Activated T-cell treated with anti-CD3 and anti-CD28 coated beads for 24 hours (primary cell): ENCODE measurements at regions not wholly inside any gene's neighbourhood (a gene's known extent, or its start where the extent isn't known, plus 50 kb on each side); places are given as distances from the start of the nearest gene placed in this dataset.

Source experiments
- DNase-seq: peaks from one replicate; pipeline ENCODE4 v3.0.0-alpha.2; 2020; ENCODE audit warnings: low read depth

DNA sequence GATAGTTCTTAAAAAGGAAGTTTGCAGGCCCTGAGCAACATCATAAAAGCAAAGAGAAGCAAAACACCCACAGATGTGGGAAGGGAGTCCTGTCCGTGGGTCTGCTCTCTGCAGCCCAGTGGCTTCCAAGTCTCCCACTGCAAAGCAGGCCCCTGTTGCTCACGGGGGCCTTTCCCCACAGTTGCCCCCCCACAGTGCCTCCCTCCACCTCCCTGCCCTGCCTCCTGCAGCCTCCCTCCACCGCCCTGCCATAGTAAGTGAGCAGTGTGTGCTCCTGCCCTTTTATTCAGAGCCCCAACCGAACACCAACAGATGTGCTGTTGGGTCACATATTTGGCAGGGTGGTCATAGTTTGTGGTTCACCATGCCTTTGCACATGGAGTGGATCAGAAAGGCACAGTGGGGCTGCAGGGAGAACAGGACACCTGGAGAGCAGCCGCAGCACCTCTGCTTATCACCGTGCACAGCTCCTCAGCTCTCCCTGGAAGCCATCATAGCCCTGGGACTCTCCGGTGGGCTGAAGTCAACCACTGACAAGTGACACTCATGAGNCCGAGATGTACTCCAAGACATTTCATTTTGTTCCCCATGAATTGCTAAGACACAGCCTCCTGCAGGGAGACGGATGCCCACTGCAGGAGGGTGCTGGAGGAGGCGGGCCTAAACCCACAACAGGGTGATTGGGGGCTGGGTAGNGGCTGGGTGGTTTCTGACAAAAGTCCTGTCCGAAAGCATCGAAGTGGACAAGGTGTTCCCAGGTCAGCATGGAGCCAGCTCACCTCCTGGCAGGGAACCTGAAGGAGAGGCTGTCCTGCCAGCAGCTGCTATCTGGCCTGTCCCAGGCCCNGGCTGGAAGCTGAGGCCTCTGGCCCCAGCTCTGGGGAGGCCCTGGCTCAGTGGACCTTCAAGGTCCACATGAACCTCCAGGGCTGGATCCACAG lies 278.9 kb downstream of the GADD45G start:
- DNase-seq, result no peak

DNA sequence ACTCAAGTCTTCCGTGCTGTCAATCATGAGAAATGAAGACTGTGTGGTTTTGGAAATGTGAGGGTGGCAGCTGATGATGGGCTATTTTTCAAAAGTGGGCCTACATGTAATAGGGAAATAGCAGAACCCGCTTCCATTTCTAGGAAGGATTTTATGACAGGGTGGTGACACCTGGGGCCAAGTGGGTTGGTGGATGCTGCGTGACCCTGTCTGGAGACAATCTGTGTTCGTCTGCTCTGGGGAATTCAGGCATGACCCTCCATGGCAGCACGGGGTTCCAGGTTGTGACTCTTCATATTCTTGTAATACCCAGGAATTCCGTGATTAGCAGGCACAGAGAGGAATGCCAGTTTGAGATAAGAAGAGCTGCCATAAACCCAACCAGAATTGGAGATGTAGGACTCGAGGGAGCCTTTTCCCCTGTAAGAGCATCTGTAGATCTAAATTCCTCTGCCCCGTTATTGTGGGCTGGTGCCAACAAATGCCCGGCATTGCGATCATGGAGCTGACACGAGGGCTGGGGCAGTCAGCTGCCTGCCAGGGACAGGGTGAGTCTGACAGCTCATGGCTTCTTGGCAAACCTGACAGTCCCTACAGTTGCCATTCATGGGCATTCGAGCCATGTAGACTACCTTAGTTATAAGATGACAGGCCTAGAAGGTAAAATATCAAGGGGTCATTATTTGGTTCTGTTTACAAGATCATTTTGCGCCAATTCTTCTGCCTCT lies 279.7 kb downstream of the GADD45G start:
- no peak for DNase-seq

DNA sequence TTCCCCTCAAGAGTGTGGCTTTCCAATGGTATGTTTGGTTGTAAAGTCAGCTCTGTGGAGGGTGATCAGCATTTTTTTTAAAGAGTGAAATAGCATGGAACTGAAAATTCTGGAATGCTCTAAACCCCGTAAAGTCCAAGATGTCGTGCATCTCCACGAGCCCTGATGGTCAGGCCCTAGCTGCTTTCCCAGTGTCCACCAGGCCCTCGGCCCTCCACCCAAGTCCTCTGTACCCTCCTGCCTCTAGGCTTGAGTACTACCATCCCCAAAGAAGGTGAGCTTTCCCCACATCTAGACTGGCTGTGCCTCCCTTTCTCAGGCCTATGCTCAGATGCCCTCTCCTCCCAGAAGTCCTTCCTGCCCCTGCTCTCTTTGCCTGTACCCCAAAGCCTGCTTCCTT lies 280.3 kb downstream of the GADD45G start:
- no peak for DNase-seq

DNA sequence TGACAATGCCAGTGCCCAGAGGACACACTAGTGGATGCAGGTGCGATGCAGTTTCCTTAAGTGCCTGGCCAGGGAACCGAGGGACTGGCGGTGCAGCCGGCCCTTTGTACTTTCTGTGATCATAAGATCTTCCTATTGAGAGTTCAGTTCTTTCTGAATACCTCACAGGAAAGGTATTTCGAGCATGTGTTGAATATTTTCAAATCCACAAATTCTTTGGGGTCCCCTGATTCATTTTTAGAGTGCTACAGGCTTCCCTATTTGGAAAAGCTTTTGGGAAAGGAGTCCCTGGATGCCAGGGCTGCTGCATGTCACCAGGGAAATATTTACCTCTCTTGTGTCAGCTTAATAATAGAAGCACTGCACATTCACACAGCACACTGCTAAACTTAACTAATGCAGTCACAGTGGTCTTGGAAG lies 281.5 kb downstream of the GADD45G start:
- no peak for DNase-seq

DNA sequence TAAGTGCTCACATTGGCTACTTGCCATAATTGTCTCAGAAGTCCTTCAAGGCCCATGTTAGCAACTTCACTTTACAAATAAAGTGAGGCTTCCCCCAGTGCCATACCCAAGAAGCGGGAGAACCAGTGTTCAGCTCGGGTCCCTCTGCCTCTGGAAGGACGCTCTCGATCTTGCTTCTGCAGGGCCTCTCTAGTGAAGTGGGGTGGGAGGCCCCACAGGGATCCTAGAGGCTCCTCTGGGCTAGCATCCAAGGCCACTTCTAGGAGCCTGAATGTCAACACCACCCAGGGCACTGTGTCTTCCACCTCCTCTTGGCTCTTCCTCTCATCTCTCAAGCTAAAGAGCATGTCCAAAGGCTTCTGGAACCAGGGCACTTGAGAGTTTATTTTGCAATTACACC lies 282.5 kb downstream of the GADD45G start:
- DNase-seq, result no peak

DNA sequence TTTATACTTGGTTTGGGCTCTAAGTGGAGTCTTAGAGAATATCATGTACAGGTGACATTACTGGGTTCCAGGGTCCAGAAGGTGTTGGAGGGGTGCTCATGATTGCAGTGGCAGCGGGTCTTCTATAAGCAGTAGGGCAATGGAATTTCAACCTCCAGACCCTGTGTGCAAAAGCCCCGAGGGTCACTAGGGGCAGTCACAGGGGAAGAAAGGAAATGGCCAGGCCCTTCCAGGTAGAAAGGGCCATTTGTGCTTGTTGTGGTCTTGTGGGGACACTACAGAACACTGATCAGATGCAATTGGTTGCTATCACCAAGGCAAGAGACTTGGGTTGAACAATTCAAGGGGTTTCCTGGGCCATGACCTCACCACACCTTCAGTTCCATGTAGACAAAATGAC lies 283.4 kb downstream of the GADD45G start:
- DNase-seq, result no peak

DNA sequence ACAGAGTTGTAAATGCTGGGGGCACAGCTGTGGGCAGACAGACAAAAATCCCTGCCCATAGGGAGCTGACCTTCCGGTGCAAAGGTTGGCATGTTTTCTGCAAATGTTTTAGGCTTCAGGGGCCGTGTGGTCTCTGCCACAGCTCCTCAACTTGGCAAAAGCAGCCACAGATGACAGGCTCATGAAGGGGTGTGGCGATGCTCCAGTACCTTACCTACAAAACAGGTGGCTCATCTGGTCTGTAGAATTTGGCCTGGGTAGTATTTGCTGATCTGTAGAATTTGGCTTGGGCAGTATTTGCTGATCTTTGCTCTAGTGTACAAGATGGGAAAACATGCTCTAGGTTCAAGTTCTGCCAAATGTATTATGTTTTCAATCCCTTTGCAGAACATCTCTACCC lies 283.9 kb downstream of the GADD45G start:
- DNase-seq, result no peak

DNA sequence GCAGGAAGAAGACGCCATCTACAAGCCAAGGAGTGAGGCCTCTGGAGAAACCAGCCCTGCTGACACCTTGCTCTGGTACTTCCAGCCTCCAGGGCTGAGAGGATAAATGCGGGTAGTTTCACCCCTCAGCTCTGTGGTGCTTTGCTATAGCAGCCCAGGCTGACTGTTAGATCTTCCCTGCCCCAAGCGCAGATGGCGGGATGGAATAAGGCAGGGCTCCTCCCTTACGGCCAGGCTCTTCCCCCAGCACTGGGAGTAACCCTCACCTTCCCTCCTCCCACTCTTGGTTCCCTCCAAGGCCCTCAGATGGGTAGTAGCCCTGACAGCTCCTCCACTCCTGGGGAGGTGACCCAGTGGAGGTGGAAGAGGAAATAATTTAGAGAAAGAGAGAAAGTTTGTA lies 285.1 kb downstream of the GADD45G start:
- no peak for DNase-seq

DNA sequence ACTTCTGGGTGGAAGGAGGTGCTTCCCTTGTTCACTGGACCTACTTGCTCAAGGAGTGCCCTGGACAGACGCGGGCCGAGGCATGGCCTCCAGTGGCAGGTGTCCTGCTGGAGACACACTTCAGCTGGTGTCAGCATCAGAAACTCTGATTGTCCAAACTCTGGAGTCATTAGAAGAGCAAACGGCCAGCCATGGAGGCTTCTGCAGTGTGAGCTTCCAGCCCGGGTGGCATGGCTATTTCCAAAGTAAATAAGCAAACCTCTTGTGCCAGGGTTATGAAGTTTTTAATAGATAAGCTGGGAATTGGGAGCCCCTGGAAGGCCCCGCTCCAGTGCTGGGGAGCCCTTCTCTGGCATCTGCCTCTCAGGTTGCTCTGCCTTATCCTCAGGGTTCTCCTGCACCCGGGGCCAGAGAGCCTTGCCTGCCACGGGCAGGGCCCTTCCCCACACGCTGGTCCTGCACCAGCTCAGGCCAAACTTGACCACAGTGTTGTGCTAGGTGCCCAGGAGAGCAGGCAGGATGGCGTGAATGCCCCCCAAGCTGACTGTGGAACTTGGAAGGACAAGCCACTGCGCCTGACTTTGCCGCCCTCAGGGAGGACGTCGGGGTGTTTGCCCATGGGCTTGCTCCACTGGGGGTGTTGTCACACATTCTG lies 285.6 kb downstream of the GADD45G start:
- DNase-seq, result no peak

DNA sequence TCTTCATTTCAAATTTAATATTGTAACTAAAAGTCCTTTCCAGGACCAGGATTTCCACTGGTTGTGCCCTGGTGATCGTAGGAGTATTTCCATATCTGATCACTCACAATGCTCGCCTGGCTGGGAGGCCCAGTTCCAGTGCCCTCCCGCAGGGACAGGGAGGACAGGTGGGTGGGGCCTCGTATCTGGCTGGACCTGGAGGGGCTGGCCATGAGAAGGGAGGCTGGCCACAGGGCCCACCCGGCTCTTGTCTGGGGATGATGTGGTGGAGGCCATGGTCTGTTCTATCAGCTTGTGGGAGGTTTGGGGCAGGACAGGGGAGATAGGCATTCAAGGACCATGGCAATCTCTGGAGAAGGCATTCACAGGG lies 286.4 kb downstream of the GADD45G start:
- DNase-seq, result no peak

DNA sequence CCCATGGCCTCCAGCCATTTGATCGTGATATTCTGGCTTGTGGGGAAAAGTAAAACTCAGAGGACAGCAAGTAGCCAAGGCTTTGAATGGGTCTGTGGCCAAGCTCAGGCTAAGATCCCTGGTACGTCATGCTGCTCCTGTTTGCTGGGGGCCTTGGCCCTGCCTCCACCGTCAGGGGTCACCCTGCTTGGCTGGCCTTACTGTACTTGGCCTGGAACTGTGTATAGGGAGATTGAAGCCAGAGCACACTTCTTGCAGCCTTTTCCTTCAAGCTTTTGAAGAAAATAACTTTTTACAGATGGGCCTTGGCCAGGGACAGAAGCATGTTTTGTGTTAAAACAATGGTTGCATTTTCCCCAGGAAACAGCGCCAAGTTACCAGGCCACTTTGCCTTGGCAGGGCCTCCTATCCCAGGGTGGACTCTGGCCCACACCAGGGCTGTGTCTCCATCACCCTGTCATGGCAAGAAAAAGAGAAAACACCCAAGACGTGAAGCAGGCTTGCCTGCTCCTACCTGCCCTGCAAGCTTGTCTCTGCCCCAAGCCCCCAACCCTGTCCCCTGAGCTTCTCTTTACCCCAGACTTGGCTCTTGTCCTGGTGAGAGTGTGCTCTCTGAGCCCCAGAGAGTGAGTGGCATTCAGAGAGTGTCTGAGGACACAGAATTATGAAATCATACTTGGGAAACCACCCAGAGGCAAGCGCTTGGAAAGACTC lies 286.9 kb downstream of the GADD45G start:
- no peak for DNase-seq

DNA sequence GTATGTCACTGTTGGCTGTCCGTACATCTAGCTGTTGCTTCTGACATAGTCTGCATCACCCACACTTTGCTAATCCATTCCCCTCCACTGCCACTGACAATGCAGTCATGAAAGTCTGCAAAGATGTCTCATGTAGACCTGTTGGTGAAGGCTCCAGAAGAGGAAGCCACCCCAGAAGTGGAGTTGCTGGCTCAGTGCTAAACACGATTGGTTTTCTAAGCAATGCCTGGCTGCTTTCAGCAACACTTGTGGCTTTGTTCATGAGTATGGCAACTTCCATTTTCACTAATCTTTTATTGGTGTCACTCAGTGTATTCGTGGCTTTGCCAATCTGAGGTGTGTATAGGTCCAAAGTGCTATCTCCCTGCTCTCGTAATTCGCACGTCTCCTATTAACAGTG lies 288.1 kb downstream of the GADD45G start:
- DNase-seq, result no peak

DNA sequence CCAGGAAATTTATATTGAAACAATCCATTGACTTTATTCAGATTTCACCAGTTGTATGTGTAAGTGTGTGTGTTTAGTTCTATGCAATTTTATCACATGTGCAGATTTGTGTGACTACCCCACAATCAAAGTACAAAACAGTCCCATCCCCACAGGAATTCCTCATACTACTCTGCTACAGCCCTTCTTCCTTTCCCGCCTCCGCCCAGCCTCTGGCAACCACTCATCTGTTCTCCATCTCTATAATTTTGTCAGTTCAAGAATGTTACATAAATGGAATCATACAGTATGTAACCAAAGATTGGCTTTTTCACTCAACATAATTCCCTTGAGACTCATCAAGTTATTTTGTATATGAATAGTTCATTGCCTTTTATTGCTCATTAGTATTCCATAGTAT lies 289.1 kb downstream of the GADD45G start:
- no peak for DNase-seq

DNA sequence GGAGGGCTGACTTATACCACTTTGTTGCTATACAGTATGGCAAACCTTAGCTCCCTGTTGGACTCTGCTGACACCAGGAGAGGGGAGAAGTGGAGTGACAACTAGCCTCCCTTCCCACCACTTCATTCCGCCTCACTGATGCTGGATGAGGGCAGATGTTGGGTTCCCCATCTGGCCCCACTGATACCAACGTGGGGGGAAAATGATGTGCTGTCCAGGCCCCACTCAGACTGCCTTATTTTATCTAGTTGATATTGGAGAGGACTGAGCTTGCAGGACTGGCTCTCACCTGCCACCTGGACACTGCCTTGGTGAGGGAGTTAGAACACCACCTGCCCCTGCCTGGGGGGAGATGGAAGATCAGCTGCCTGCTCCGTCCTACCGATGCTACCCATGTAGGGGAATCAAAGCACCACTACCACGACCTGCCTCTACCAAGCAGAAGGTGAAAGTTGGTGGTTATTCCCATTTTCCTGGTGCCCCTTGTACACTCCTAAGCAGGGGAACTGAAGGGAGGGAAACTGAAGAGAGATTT lies 292.1 kb downstream of the GADD45G start:
- no peak for DNase-seq

DNA sequence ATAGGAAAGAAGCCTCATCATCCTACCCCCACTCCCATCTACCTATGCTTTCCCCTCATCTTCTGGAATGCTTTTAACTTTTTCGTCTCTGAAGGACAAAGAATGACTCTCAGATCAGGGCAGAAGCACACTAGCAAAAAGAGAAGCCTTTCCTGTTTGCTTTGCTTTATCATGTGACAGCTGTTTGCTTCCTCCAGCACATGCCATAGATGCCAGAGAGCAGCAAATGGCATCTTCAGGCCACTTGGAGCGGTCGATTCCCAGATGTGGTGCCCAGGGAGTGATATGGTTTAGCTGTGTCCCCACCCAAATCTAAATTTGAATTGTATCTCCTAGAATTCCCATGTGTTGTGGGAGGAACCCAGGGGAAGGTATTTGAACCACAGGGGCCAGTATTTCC lies 294.8 kb downstream of the GADD45G start:
- DNase-seq, result no peak

DNA sequence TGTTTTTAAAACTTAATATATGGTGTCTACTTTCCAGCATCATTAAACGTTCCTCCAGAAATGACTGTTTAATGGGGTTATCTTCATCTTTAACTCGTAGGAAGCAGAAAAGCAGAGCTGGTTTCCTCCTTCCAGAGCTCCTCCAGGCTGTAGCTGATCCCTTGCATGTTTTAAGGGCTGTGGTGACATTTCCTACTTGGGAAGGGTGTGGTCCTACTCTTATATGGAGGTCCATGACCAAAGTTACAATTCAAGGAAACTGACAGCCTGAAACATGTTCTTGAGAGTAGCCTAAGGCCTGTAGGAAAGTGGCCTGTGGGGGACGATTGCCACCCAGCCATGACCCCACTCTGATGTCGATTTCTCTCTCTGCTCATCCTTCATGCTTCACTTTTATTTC lies 297.1 kb downstream of the GADD45G start:
- DNase-seq, result no peak

DNA sequence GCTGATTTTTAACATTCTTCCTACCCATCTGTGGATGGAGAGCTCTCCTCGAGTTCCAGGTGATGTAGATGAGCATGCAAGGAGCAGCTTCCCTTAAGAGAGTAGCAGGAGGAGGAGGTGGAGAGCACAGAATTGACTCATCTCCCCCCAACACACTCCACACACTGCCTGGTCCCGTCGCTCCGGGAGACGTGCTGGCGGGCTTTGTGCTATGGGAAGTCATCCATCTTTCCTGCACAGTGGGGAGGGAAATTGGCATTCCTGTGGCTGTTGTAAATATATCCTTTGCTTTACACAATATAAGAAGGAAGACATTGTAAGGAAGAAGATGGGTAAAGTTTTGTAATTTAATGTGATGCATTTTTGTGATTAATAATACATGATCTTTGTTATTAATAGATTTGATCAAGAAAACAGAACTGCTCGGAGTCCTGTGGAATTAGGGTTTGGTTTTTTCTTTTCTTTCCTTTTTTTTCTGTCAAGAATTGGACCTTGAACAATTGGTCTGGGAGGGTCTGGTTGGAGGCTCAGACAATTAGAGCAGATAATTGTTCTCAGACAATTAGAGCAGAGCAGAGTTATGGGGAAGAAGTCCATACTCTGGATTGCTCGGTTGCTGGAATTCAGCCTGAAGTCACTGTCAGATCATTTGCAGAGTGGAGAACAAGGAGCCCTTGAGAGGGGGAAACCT lies 297.8 kb downstream of the GADD45G start:
- DNase-seq, result no peak

DNA sequence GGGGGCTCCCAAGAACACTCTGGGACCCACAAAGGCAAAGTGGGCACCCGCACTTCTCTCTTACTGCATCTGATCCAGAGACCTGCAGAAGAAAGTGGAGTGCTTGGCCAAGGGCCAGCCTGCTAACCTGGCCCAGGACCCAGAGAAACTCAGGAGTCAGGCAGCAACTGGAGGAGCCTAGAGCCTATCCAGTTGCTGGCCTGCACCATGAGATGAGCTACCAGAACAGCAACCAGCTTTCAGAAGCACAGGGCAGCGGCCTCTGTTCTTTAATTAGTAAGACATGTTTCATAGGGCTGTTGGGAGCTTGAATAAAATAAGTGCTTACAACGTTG lies 298.3 kb downstream of the GADD45G start:
- DNase-seq, result no peak

DNA sequence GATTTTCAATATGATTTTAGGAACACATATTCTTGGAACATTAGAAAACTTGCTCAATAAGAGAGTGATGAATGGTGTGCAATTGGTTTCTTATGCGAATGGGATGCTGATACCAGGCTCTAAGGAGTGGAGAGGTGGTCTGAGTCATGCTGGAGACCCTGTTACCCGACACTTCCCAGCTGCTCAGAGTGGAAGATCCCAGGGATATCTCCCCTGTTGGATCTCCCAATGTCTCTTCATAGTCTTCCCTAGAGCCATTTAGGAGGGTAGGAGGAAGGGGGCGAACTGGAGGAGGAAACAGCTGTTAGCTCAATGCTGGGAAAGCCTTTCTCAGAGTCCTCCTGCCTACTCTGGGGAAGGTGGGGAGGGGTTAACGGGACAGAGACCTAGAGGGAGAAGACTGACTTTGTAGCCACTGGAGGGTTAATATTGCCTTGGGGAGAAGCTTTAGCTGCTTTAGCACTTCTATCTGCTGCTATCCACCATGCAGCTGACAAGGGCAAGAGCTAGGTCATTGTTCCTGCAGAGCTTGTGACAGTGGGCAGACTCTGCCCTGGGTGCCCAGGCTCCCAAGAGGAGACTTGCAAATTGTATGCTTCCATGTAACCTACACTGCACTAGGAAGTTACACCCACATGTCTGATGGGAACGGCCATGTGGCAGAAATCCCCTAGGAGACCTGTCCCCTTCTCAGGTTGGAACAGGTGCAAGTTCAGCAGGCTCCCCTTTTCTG lies 301.0 kb downstream of the GADD45G start:
- DNase-seq, result no peak

DNA sequence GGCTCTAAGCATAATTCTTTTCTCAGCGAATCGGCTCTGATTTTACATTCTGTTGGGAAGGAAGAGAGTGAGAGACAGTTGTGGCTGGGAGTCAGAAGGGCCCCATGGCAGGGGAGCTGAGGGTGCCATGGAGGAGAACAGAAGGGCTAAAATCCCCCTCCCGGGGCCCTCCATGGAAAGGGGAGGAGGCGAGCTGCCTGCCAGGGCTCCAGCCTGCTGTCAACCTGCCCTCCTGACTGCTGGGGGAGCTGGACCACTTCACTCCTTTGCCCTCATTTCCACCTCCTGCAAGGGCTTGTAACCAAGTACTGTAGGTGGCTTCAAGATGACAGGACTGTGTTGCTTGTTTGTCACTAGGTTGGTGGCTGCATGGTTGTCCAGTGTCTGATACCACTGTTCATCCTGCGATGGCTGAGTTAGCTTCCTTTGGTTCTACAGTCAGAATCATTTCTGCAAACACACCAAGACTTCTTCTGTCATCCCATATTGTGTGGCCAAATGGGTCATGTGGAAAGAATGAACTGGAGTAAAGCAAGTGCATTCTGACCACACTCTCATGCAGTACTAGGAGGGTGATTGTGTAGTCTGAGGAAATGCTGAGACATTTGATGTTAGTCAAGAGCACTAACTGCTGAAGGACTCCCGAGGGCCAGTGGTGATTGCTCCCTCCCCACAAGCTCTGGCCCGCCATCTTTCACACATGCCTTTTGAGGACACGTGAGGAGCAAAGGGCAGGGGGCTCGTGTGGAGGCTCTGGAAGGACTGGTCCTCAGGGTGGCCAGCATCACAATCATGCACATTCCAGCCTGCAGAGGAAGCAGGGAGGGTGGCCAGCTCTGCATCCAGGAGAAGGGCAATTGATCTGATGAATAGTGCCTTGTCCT lies 307.2 kb downstream of the GADD45G start:
- no peak for DNase-seq
